ENCODE measurements at regions not wholly inside any gene's neighbourhood (a gene's known extent, or its start where the extent isn't known, plus 50 kb on each side); places are given as distances from the start of the nearest gene placed in this dataset.

DNA sequence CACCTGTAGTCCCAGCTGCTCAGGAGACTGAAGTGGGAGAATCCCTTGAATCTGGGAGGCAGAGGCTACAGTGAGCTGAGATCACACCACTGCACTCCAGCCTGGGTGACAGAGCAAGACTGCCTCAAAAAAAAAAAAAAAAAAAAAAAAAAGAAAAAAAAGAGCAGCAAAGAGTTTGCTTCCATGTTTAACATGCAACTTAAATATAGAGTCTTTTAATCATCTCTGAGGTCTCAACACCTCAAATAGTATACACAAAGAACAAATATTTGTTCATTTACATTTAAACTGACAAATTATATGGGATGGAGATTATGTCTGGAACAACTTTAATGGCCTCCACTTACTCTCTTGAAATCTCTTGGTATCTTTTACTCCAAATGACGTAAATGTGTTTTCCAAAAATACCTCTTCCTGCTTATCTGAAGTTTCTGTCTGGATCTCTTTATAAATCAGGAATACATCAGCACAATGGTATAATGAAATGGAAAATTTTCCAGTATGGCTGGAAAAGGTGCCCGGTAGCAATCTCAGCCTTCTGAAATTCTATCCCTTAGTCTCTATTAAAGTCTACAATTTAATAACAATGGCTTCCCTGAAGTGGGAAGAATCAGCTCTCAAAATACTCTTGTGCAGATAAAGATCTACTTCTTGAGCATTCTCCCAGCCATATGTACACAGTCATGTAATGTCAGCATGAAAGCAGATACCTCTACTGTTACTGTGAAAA, 258.5 kb downstream of the OMA1 start:
- TF ChIP-seq, protein P1, sequence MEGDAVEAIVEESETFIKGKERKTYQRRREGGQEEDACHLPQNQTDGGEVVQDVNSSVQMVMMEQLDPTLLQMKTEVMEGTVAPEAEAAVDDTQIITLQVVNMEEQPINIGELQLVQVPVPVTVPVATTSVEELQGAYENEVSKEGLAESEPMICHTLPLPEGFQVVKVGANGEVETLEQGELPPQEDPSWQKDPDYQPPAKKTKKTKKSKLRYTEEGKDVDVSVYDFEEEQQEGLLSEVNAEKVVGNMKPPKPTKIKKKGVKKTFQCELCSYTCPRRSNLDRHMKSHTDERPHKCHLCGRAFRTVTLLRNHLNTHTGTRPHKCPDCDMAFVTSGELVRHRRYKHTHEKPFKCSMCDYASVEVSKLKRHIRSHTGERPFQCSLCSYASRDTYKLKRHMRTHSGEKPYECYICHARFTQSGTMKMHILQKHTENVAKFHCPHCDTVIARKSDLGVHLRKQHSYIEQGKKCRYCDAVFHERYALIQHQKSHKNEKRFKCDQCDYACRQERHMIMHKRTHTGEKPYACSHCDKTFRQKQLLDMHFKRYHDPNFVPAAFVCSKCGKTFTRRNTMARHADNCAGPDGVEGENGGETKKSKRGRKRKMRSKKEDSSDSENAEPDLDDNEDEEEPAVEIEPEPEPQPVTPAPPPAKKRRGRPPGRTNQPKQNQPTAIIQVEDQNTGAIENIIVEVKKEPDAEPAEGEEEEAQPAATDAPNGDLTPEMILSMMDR (IDR thresholded peaks at IDR 0.05; ENCODE audit: insufficient read depth, low read depth, low read length, missing control alignments) = no peak
- no peak overlapping the region for H3K4me3 ChIP-seq (ENCODE audit: low read depth, low read length)
- no peak for DNase-seq (ENCODE audit: low read depth)

GRCh38 chr1:58284225-58284510, 262.4 kb downstream of the OMA1 start:
- no peak overlapping the region for H3K4me3 ChIP-seq (ENCODE audit: low read depth, low read length)
- DNase-seq (ENCODE audit: low read depth) = no peak
- TF ChIP-seq, protein P1 (IDR thresholded peaks at IDR 0.05; ENCODE audit: insufficient read depth, low read depth, low read length, missing control alignments) = no peak

DNA sequence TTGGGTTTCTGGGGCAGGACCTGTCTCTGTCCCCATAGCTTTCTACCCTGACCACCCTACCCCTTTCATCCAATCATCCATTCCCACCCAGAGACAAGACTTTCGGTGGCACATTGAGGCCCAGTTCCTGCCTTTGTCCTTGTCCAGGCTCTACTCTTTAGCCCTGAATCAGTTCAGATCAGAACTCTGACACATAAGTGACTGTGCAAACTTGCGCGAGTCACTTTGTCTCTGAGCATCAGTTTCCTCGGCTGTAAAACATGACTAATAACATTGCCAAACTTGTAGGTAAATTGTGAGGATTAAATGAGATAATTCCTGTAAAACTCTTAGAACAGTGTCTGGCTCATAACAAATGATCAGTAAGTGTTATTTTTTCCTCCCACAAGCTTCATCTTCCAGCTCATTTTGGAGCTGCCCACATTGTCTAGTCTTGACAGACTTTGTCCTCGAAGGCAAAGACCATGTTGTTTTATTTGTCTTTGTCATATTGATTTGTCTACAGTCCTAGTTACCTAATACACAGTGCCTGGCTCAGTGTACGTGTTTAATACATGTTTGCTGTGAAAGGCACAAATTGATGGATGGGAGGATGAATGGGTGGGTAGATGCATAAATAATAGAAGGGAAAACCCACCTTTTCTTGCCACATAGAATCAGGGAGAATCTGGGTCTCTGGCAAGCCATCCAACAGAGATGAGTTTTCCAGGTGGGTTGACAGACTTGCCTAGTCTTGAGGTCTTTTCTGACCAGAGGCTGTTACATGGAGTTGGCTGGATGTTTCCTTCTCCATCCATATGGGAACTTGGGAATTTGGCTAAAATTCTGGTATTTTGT, 262.9 kb downstream of the OMA1 start:
- no peak overlapping the region for H3K4me3 ChIP-seq (ENCODE audit: low read depth, low read length)
- DNase-seq (ENCODE audit: low read depth) = no peak
- TF ChIP-seq, protein P1 (IDR thresholded peaks at IDR 0.05; ENCODE audit: insufficient read depth, low read depth, low read length, missing control alignments) = no peak

- DNase-seq (ENCODE audit: low read depth) = no peak
- TF ChIP-seq, protein P1 (IDR thresholded peaks at IDR 0.05; ENCODE audit: insufficient read depth, low read depth, low read length, missing control alignments) = no peak
- H3K4me3 ChIP-seq (ENCODE audit: low read depth, low read length) = no peak overlapping the region
Observed at GRCh38 chr1:58282623-58283387, 263.7 kb downstream of the OMA1 start.

- DNase-seq (ENCODE audit: low read depth) = no peak
- TF ChIP-seq, protein P1 (IDR thresholded peaks at IDR 0.05; ENCODE audit: insufficient read depth, low read depth, low read length, missing control alignments) = no peak
- no peak overlapping the region for H3K4me3 ChIP-seq (ENCODE audit: low read depth, low read length)
Observed at GRCh38 chr1:58266242-58266641, 280.3 kb downstream of the OMA1 start.

GRCh38 chr1:58264462-58264861, 282.1 kb downstream of the OMA1 start:
- TF ChIP-seq, protein P1 (IDR thresholded peaks at IDR 0.05; ENCODE audit: insufficient read depth, low read depth, low read length, missing control alignments) = no peak
- no peak overlapping the region for H3K4me3 ChIP-seq (ENCODE audit: low read depth, low read length)
- DNase-seq (ENCODE audit: low read depth) = no peak
